Thyroid gland (tissue), 4 donors: ENCODE measurements at regions not wholly inside any gene's neighbourhood (a gene's known extent, or its start where the extent isn't known, plus 50 kb on each side); places are given as distances from the start of the nearest gene placed in this dataset.

Experiments used
- DNase-seq, 2 donors: peaks; one replicate each; pipeline ENCODE4 v3.0.0-alpha.2; 2019
- H3K27ac ChIP-seq, 3 donors: fragments of 200-600 bp; sonication (generic); 1 replicate in 2 of 3; 2 replicates in 1 of 3; pipeline ENCODE4 v1.5.1; 2016 to 2019; ENCODE audit warnings: mild to moderate bottlenecking in 1 of 3, moderate library complexity in 1 of 3
- H3K27me3 ChIP-seq: fragments of 200-600 bp; sonication (generic); one replicate; pipeline ENCODE4 v1.5.1; 2019
- H3K36me3 ChIP-seq, 2 donors: fragments of 200-600 bp; sonication (generic); one replicate each; pipeline ENCODE4 v1.5.1; 2016 to 2019
- H3K4me1 ChIP-seq, 2 donors: fragments of 200-600 bp; sonication (generic); one replicate each; pipeline ENCODE4 v1.5.1; 2017 to 2019
- H3K4me3 ChIP-seq, 3 donors: fragments of 200-600 bp; sonication (generic); replicated peaks in 1 of 3; 1 replicate in 2 of 3; 2 replicates in 1 of 3; pipeline ENCODE4 v1.5.1; 2016; ENCODE audit warnings: mild to moderate bottlenecking in 1 of 3
- H3K9me3 ChIP-seq: fragments of 200-600 bp; sonication (generic); one replicate; pipeline ENCODE4 v1.5.1; 2017
- CTCF ChIP-seq, 6 experiments: fragments of 200-600 bp in 3 of 6; fragments of 450-650 bp in 3 of 6; sonication (generic) in 3 of 6; IDR thresholded peaks; one replicate each; pipeline ENCODE4 v1.5.1; 2016 to 2019; ENCODE audit warnings: antibody characterized with exemption in 6 of 6, mild to moderate bottlenecking in 2 of 6, inconsistent platforms in 1 of 6, moderate library complexity in 1 of 6
- POLR2A ChIP-seq, 2 donors: fragments of 450-650 bp; IDR thresholded peaks; one replicate each; pipeline ENCODE4 v1.6.1; 2017; ENCODE audit warnings: antibody characterized with exemption in 2 of 2, mild to moderate bottlenecking in 2 of 2, moderate library complexity in 1 of 2
- WGBS, 2 donors: methylation state at CpG; one replicate each; pipeline ENCODE4 v1.1.5; 2017; 5-methylcytosine and 5-hydroxymethylcytosine counted together
- intact Hi-C: fragments of 100-400 bp; cut with DNase I; formaldehyde crosslinking; loops from one replicate; pipeline ENCODE4 v1.15.1; 2023

- no peaks in the 10 kb centered on the region for H3K27me3 ChIP-seq
- DNase-seq = no peak
- no peaks in the 10 kb centered on the region for H3K4me1 ChIP-seq
- TF ChIP-seq POLR2A (IDR thresholded peaks at IDR 0.05) = no peak
- TF ChIP-seq CTCF (IDR thresholded peaks at IDR 0.05) = no peak
- intact Hi-C loops = no loop called here
- no peaks in the 10 kb centered on the region for H3K36me3 ChIP-seq
- H3K27ac ChIP-seq = no peak overlapping the region
- no peak overlapping the region for H3K4me3 ChIP-seq
- WGBS, 2 donors = 48 to 63% methylated on average over 3 of the region's 3 CpGs
- no peaks in the 10 kb centered on the region for H3K9me3 ChIP-seq
These were observed 51.0 kb upstream of the SPINK5 start for GRCh38 chr5:148012801-148013200.

GRCh38 chr5:148011398-148012137 is 52.2 kb upstream of the SPINK5 start:
- no peaks in the 10 kb centered on the region for H3K4me1 ChIP-seq
- H3K4me3 ChIP-seq = no peak overlapping the region
- WGBS, 2 donors = 91 to 96% methylated on average over 3 of the region's 3 CpGs
- H3K27me3 ChIP-seq = no peaks in the 10 kb centered on the region
- DNase-seq = no peak
- H3K9me3 ChIP-seq = no peaks in the 10 kb centered on the region
- H3K36me3 ChIP-seq = no peaks in the 10 kb centered on the region
- H3K27ac ChIP-seq = no peak overlapping the region
- intact Hi-C loops = no loop called here
- TF ChIP-seq CTCF (IDR thresholded peaks at IDR 0.05) (no peak), POLR2A (IDR thresholded peaks at IDR 0.05) (no peak)

- no peak overlapping the region for H3K4me3 ChIP-seq
- TF ChIP-seq CTCF (IDR thresholded peaks at IDR 0.05) = no peak
- TF ChIP-seq POLR2A (IDR thresholded peaks at IDR 0.05) = no peak
- no peak overlapping the region for H3K27ac ChIP-seq
- 72 to 75% methylated on average over 12 of the region's 12 CpGs for WGBS, 2 donors
- no peak for DNase-seq
- H3K4me1 ChIP-seq = no peaks in the 10 kb centered on the region
- H3K9me3 ChIP-seq = no peaks in the 10 kb centered on the region
- intact Hi-C loops = no loop called here
- H3K36me3 ChIP-seq = no peaks in the 10 kb centered on the region
- H3K27me3 ChIP-seq = no peaks in the 10 kb centered on the region
These were observed 57.8 kb upstream of the SPINK5 start for GRCh38 chr5:148005788-148006520.

GRCh38 chr5:148003226-148003625 is 60.6 kb upstream of the SPINK5 start:
- no peaks in the 10 kb centered on the region for H3K9me3 ChIP-seq
- DNase-seq = no peak
- H3K4me1 ChIP-seq = no peaks in the 10 kb centered on the region
- H3K36me3 ChIP-seq = no peaks in the 10 kb centered on the region
- H3K27ac ChIP-seq = no peak overlapping the region
- no peak for TF ChIP-seq POLR2A (IDR thresholded peaks at IDR 0.05)
- TF ChIP-seq CTCF (IDR thresholded peaks at IDR 0.05) = no peak
- H3K4me3 ChIP-seq = no peak overlapping the region
- H3K27me3 ChIP-seq = no peaks in the 10 kb centered on the region
- intact Hi-C loops = no loop called here

GRCh38 chr5:148002451-148002850 is 61.3 kb upstream of the SPINK5 start:
- Histone ChIP-seq H3K27me3 (no peaks in the 10 kb centered on the region), H3K9me3 (no peaks in the 10 kb centered on the region), H3K4me1 (no peaks in the 10 kb centered on the region), H3K36me3 (no peaks in the 10 kb centered on the region), H3K4me3 (no peak overlapping the region), H3K27ac (no peak overlapping the region)
- DNase-seq = no peak
- TF ChIP-seq POLR2A (IDR thresholded peaks at IDR 0.05) (no peak), CTCF (IDR thresholded peaks at IDR 0.05) (no peak)
- 74 to 76% methylated on average over 3 of the region's 3 CpGs for WGBS, 2 donors
- intact Hi-C loops = no loop called here
